ENCODE measurements at regions not wholly inside any gene's neighbourhood (a gene's known extent, or its start where the extent isn't known, plus 50 kb on each side); places are given as distances from the start of the nearest gene placed in this dataset.

DNA sequence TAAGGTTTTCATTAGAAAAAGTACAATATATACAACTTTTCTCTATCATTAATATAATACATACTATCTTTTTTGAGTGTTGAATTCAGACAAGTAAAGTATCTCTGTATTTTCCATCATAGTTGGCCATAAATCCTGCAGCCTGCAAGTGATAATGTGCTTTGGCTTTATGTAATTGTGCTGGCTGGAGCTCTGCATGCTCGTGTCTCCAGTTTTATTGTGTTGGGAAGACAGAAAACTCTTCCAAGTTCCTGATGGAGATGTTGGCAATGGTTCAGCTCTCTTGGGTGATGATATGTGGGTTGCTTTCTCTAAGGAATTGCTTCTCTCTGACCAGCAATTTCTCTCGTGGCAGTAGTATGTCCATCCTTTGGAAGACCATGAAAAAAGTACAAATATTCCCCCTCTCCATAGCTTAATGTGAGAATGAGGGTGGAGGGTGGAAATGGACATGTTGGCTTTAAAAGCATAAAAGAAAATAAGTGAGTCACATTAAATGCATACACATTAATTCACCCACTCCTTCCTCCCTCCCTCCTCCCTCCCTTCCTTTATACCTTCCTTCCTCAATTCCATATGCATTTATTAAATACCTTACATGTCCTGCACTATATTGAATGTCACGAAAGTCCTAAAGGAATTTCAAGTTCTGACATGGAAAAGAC, 344.2 kb downstream of the MTX2 start:
- TF ChIP-seq GATA3 (IDR thresholded peaks at IDR 0.05; ENCODE audit: low read depth, low read length) (no peak), GATA2 (IDR thresholded peaks at IDR 0.05; ENCODE audit: low read depth, low read length) (no peak)

Data from SH-SY5Y (cell line).